ENCODE measurements at regions not wholly inside any gene's neighbourhood (a gene's known extent, or its start where the extent isn't known, plus 50 kb on each side); places are given as distances from the start of the nearest gene placed in this dataset.
A peak's percentile ranks its signal among the peaks of the same experiment; 100 is the strongest.

- Histone ChIP-seq H3K36me3 (ENCODE audit: insufficient read depth, low read length) (no peaks in the 10 kb centered on the region), H3K79me2 (ENCODE audit: insufficient read depth, low read length) (no peaks in the 10 kb centered on the region), H2AFZ (ENCODE audit: low read length) (no peak overlapping the region), H3K4me3 (ENCODE audit: insufficient read depth, low read length) (no peak overlapping the region), H3K27me3 (ENCODE audit: insufficient read depth, low read length) (no peaks in the 10 kb centered on the region), H3K4me2 (ENCODE audit: insufficient read depth, low read length) (no peak overlapping the region), H3K27ac (ENCODE audit: low read depth, low read length) (no peak overlapping the region), H4K20me1 (ENCODE audit: insufficient read depth, low read length) (no peaks in the 10 kb centered on the region), H3K4me1 (ENCODE audit: insufficient read depth, low read length) (no peaks in the 10 kb centered on the region), H3K9me3 (ENCODE audit: low read depth, low read length) (no peaks in the 10 kb centered on the region)
- no peak for TF ChIP-seq CTCF (IDR thresholded peaks at IDR 0.05; ENCODE audit: extremely low read depth, low read depth, low read length)
- DNase-seq (ENCODE audit: insufficient read length, low spot score, missing footprints), result no peak
Measured at GRCh38 chr13:33934951-33935371, 117.0 kb downstream of the RFC3 start.

- H3K27ac ChIP-seq (ENCODE audit: low read depth, low read length), result no peak overlapping the region
- no peak for DNase-seq (ENCODE audit: insufficient read length, low spot score, missing footprints)
- no peaks in the 10 kb centered on the region for H4K20me1 ChIP-seq (ENCODE audit: insufficient read depth, low read length)
- no peak for TF ChIP-seq CTCF (IDR thresholded peaks at IDR 0.05; ENCODE audit: extremely low read depth, low read depth, low read length)
- H3K4me1 ChIP-seq (ENCODE audit: insufficient read depth, low read length), result no peaks in the 10 kb centered on the region
- H2AFZ ChIP-seq (ENCODE audit: low read length), result no peak overlapping the region
- no peaks in the 10 kb centered on the region for H3K9me3 ChIP-seq (ENCODE audit: low read depth, low read length)
- H3K36me3 ChIP-seq (ENCODE audit: insufficient read depth, low read length), result no peaks in the 10 kb centered on the region
- H3K79me2 ChIP-seq (ENCODE audit: insufficient read depth, low read length), result no peaks in the 10 kb centered on the region
- H3K4me3 ChIP-seq (ENCODE audit: insufficient read depth, low read length), result no peak overlapping the region
- no peaks in the 10 kb centered on the region for H3K27me3 ChIP-seq (ENCODE audit: insufficient read depth, low read length)
- H3K4me2 ChIP-seq (ENCODE audit: insufficient read depth, low read length), result no peak overlapping the region
Measured at GRCh38 chr13:33935969-33936368, 118.0 kb downstream of the RFC3 start.

GRCh38 chr13:33937373-33938098 is 119.6 kb downstream of the RFC3 start:
- no peaks in the 10 kb centered on the region for H4K20me1 ChIP-seq (ENCODE audit: insufficient read depth, low read length)
- no peaks in the 10 kb centered on the region for H3K4me1 ChIP-seq (ENCODE audit: insufficient read depth, low read length)
- no peaks in the 10 kb centered on the region for H3K9me3 ChIP-seq (ENCODE audit: low read depth, low read length)
- no peak overlapping the region for H3K4me2 ChIP-seq (ENCODE audit: insufficient read depth, low read length)
- H3K27me3 ChIP-seq (ENCODE audit: insufficient read depth, low read length), result no peaks in the 10 kb centered on the region
- no peak for DNase-seq (ENCODE audit: insufficient read length, low spot score, missing footprints)
- H3K79me2 ChIP-seq (ENCODE audit: insufficient read depth, low read length), result no peaks in the 10 kb centered on the region
- peak overlapping the region; percentile 39 for H2AFZ ChIP-seq (ENCODE audit: low read length)
- H3K36me3 ChIP-seq (ENCODE audit: insufficient read depth, low read length), result no peaks in the 10 kb centered on the region
- no peak for TF ChIP-seq CTCF (IDR thresholded peaks at IDR 0.05; ENCODE audit: extremely low read depth, low read depth, low read length)
- no peak overlapping the region for H3K27ac ChIP-seq (ENCODE audit: low read depth, low read length)
- no peak overlapping the region for H3K4me3 ChIP-seq (ENCODE audit: insufficient read depth, low read length)

- Histone ChIP-seq H3K9me3 (ENCODE audit: low read depth, low read length) (no peaks in the 10 kb centered on the region), H3K4me2 (ENCODE audit: insufficient read depth, low read length) (no peak overlapping the region), H3K27ac (ENCODE audit: low read depth, low read length) (no peak overlapping the region), H3K4me3 (ENCODE audit: insufficient read depth, low read length) (no peak overlapping the region), H3K27me3 (ENCODE audit: insufficient read depth, low read length) (no peaks in the 10 kb centered on the region), H3K36me3 (ENCODE audit: insufficient read depth, low read length) (no peaks in the 10 kb centered on the region), H4K20me1 (ENCODE audit: insufficient read depth, low read length) (no peaks in the 10 kb centered on the region), H3K79me2 (ENCODE audit: insufficient read depth, low read length) (no peaks in the 10 kb centered on the region), H2AFZ (ENCODE audit: low read length) (no peak overlapping the region), H3K4me1 (ENCODE audit: insufficient read depth, low read length) (no peaks in the 10 kb centered on the region)
- no peak for DNase-seq (ENCODE audit: insufficient read length, low spot score, missing footprints)
- TF ChIP-seq CTCF (IDR thresholded peaks at IDR 0.05; ENCODE audit: extremely low read depth, low read depth, low read length), result no peak
Measured at GRCh38 chr13:33940256-33940655, 122.3 kb downstream of the RFC3 start.
